CD14-positive monocyte (primary cell): ENCODE measurements at regions not wholly inside any gene's neighbourhood (a gene's known extent, or its start where the extent isn't known, plus 50 kb on each side); places are given as distances from the start of the nearest gene placed in this dataset.

Experiments
- DNase-seq, 3 donors: peaks; one replicate each; pipeline ENCODE4 v3.0.0-alpha.2; 2011 to 2022
- H2AFZ ChIP-seq: 2 replicates; pipeline ENCODE4 v1.6.0; 2012; ENCODE audit warnings: mild to moderate bottlenecking, low read depth, low read length, inconsistent platforms; ENCODE audit not compliant: insufficient read depth, poor library complexity, severe bottlenecking
- H3K27ac ChIP-seq, 2 donors: 1 replicate in 1 of 2; 2 replicates in 1 of 2; pipeline ENCODE4 v1.5.1; 2012 to 2013; ENCODE audit warnings: low read length in 2 of 2, control low read depth in 1 of 2, inconsistent platforms in 1 of 2, low read depth in 1 of 2, mild to moderate bottlenecking in 1 of 2
- H3K27me3 ChIP-seq, 2 donors: one replicate each; pipeline versions ENCODE4 v1.6.0 to v1.6.1; 2011 to 2013; ENCODE audit warnings: low read length in 2 of 2; ENCODE audit not compliant: control insufficient read depth in 2 of 2, insufficient read depth in 2 of 2
- H3K36me3 ChIP-seq, 2 donors: replicated peaks in 1 of 2; 1 replicate in 1 of 2; 2 replicates in 1 of 2; pipeline versions ENCODE4 v1.5.1 to v1.6.1; 2012 to 2013; ENCODE audit warnings: low read length in 2 of 2, control low read depth in 1 of 2, inconsistent platforms in 1 of 2, mild to moderate bottlenecking in 1 of 2; ENCODE audit not compliant: insufficient read depth in 2 of 2, control insufficient read depth in 1 of 2
- H3K4me1 ChIP-seq, 2 donors: 1 replicate in 1 of 2; 2 replicates in 1 of 2; pipeline versions ENCODE4 v1.5.1 to v1.6.1; 2012 to 2013; ENCODE audit warnings: low read length in 2 of 2, control low read depth in 1 of 2, inconsistent platforms in 1 of 2, mild to moderate bottlenecking in 1 of 2, moderate library complexity in 1 of 2; ENCODE audit not compliant: insufficient read depth in 2 of 2, control insufficient read depth in 1 of 2
- H3K4me2 ChIP-seq: replicated peaks from 2 replicates; pipeline ENCODE3; 2012; ENCODE audit warnings: low read length, moderate library complexity, mild to moderate bottlenecking; ENCODE audit not compliant: poor library complexity, severe bottlenecking; ENCODE audit errors: extremely low read depth
- H3K4me3 ChIP-seq, 3 experiments: fragments of 200-600 bp in 1 of 3; sonication (generic) in 1 of 3; replicated peaks in 1 of 3; 1 replicate in 2 of 3; 2 replicates in 1 of 3; pipeline ENCODE4 v1.5.1; 2011 to 2013; ENCODE audit warnings: low read length in 3 of 3, mild to moderate bottlenecking in 3 of 3, control low read depth in 2 of 3, low read depth in 2 of 3, inconsistent platforms in 1 of 3, moderate library complexity in 1 of 3
- H3K79me2 ChIP-seq: 2 replicates; pipeline ENCODE4 v1.6.0; 2012; ENCODE audit warnings: mild to moderate bottlenecking, control low read depth, inconsistent platforms, low read length, moderate library complexity; ENCODE audit not compliant: insufficient read depth
- H3K9ac ChIP-seq: 2 replicates; pipeline ENCODE4 v1.6.0; 2017; ENCODE audit warnings: low read length, mild to moderate bottlenecking; ENCODE audit not compliant: insufficient read depth, poor library complexity, severe bottlenecking
- H3K9me3 ChIP-seq, 2 donors: replicated peaks in 1 of 2; 1 replicate in 1 of 2; 2 replicates in 1 of 2; pipeline versions ENCODE4 v1.5.1 to v1.6.1; 2012 to 2013; ENCODE audit warnings: low read length in 2 of 2, control low read depth in 1 of 2; ENCODE audit not compliant: control insufficient read depth in 1 of 2, insufficient read depth in 1 of 2
- H4K20me1 ChIP-seq: 2 replicates; pipeline ENCODE4 v1.6.0; 2012; ENCODE audit warnings: mild to moderate bottlenecking, low read length, control low read depth, moderate library complexity; ENCODE audit not compliant: insufficient read depth
- H3K27ac Mint-ChIP-seq, 7 donors: one replicate each; pipeline ENCODE4 v1.8.0; 2020; ENCODE audit warnings: mild to moderate bottlenecking in 7 of 7, mixed read lengths in 7 of 7, moderate library complexity in 6 of 7, inconsistent platforms in 2 of 7
- H3K27me3 Mint-ChIP-seq, 3 donors: one replicate each; pipeline ENCODE4 v1.8.0; 2021 to 2022; ENCODE audit warnings: low read depth in 3 of 3, mild to moderate bottlenecking in 3 of 3, mixed read lengths in 3 of 3, moderate library complexity in 3 of 3, inconsistent platforms in 1 of 3
- H3K36me3 Mint-ChIP-seq, 2 donors: one replicate each; pipeline ENCODE4 v1.8.0; 2020; ENCODE audit warnings: mixed read lengths in 2 of 2, inconsistent platforms in 1 of 2, mild to moderate bottlenecking in 1 of 2
- H3K4me1 Mint-ChIP-seq: one replicate; pipeline ENCODE4 v1.8.0; 2020; ENCODE audit warnings: mild to moderate bottlenecking, mixed read lengths
- H3K4me3 Mint-ChIP-seq, 2 donors: one replicate each; pipeline ENCODE4 v1.8.0; 2020; ENCODE audit warnings: mild to moderate bottlenecking in 2 of 2, mixed read lengths in 2 of 2, moderate library complexity in 1 of 2
- H3K9me3 Mint-ChIP-seq, 7 donors: one replicate each; pipeline ENCODE4 v1.8.0; 2020 to 2022; ENCODE audit warnings: mixed read lengths in 7 of 7, mild to moderate bottlenecking in 6 of 7, moderate library complexity in 6 of 7, inconsistent platforms in 2 of 7
- CTCF ChIP-seq: fragments of 200-600 bp; IDR thresholded peaks from one replicate; pipeline ENCODE4 v1.8.0; 2022; ENCODE audit warnings: antibody characterized with exemption, mild to moderate bottlenecking
- WGBS: methylation state at CpG from one replicate; pipeline ENCODE4 v1.1.5; 2013; ENCODE audit warnings: missing lambda C conversion rate; ENCODE audit not compliant: insufficient coverage; 5-methylcytosine and 5-hydroxymethylcytosine counted together
- intact Hi-C, 2 donors: fragments of 100-400 bp; cut with micrococcal nuclease; formaldehyde crosslinking; loops; one replicate each; pipeline versions ENCODE4 v1.15.0 to v1.15.1; 2023

DNA sequence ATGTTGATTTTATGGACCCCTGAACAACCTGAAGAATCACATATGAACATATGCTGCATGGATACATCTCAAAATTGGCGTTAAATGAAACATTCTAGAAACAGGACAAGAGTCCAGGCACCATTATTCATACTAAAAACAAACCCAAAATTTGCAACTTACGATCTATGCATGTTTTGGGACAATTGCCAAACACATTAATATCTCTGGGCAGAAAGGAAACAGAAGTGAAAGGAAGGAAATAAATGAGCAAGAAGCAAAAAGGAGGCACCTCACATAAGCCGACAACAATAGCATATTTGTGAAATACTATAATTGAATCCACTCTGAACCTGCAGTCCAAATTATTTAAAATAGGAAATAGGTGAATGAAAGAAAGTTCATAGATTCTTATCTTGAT, 1505.3 kb downstream of the AACS start:
- no peaks in the 10 kb centered on the region for H3K36me3 Mint-ChIP-seq
- H3K9me3 ChIP-seq: peaks cover 9 to 20% of the 10 kb centered on the region in 2 donors
- peaks cover 4 to 20% (median 11%) of the 10 kb centered on the region in 7 donors for H3K9me3 Mint-ChIP-seq
- no peak for DNase-seq
- H3K4me3 Mint-ChIP-seq: no peak overlapping the region
- H3K36me3 ChIP-seq: no peaks in the 10 kb centered on the region
- H3K9ac ChIP-seq: no peak overlapping the region
- intact Hi-C loops: no loop called here
- no peak overlapping the region for H2AFZ ChIP-seq
- TF ChIP-seq CTCF: no peak
- no peaks in the 10 kb centered on the region for H3K79me2 ChIP-seq
- H3K4me1 ChIP-seq: no peaks in the 10 kb centered on the region
- no peaks in the 10 kb centered on the region for H3K4me1 Mint-ChIP-seq
- no peak overlapping the region for H3K4me3 ChIP-seq
- H4K20me1 ChIP-seq: no peaks in the 10 kb centered on the region
- H3K27me3 Mint-ChIP-seq: peaks cover 0 to 2% (median 0%) of the 10 kb centered on the region in 3 donors
- no peak overlapping the region for H3K27ac Mint-ChIP-seq
- no peak overlapping the region for H3K27ac ChIP-seq
- 0% methylated on average over 1 of the region's 3 CpGs for WGBS
- no peak overlapping the region for H3K4me2 ChIP-seq
- no peaks in the 10 kb centered on the region for H3K27me3 ChIP-seq

GRCh38 chr12:126572170-126572569, 1506.9 kb downstream of the AACS start:
- Mint-ChIP-seq H3K36me3 (no peaks in the 10 kb centered on the region), H3K27ac (no peak overlapping the region), H3K9me3 (peaks cover 6 to 17% (median 8%) of the 10 kb centered on the region in 7 donors), H3K27me3 (peaks cover 0 to 2% (median 0%) of the 10 kb centered on the region in 3 donors), H3K4me3 (no peak overlapping the region), H3K4me1 (no peaks in the 10 kb centered on the region)
- no peaks in the 10 kb centered on the region for H3K27me3 ChIP-seq
- no peak overlapping the region for H3K4me2 ChIP-seq
- no peaks in the 10 kb centered on the region for H4K20me1 ChIP-seq
- no peaks in the 10 kb centered on the region for H3K4me1 ChIP-seq
- H3K79me2 ChIP-seq: no peaks in the 10 kb centered on the region
- intact Hi-C loops: no loop called here
- H3K27ac ChIP-seq: no peak overlapping the region
- no peak overlapping the region for H3K4me3 ChIP-seq
- no peak for TF ChIP-seq CTCF
- H3K36me3 ChIP-seq: no peaks in the 10 kb centered on the region
- no peak overlapping the region for H3K9ac ChIP-seq
- H2AFZ ChIP-seq: no peak overlapping the region
- no peak for DNase-seq
- H3K9me3 ChIP-seq: peaks cover 3 to 20% of the 10 kb centered on the region in 2 donors
